HG03175 (cell line): ENCODE measurements at regions not wholly inside any gene's neighbourhood (a gene's known extent, or its start where the extent isn't known, plus 50 kb on each side); places are given as distances from the start of the nearest gene placed in this dataset.

Experiments
- ATAC-seq: cut with Tn5 transposase; IDR thresholded peaks from one replicate; pipeline ENCODE4 v1.9.1; 2021; ENCODE audit warnings: mild to moderate bottlenecking, moderate library complexity; ENCODE audit not compliant: unreplicated experiment

DNA sequence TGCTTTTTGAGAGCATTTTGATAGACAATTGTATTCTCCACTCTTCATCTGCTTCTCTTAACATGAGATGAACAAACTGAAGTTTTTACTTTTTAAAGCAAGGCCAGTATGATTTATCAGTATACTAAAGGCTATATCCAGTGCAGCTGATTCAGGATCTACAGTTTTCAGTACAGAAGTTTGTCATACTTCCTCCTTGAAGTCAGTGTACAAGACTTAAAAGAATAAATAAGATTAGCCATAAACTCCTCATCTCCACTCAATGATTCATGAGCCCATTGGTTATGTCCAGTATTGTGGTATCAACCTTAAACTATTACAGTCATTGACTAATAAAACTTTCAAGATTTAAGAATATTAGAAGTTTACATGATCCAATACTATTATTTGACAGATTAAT lies 374.8 kb upstream of the EPHA7 start:
- ATAC-seq: no peak

DNA sequence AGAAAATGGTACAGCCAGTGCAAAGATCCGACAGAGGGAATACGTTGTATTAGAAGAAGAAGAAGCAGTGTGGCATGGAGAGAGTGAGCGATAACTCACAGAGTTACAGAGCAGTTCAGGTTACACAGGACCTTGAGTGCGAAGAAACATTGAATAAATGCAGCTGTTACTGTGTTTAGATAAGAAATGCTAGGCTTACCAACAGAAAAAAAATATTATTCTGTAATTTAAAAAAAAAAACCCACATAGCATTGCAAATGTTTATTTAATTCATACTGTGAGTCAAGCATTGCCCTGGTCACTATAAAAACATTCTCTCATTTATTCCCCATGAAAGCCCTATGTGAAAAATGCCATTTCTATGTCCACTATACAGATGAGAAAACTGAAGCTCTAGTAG lies 373.4 kb upstream of the EPHA7 start:
- ATAC-seq: no peak

DNA sequence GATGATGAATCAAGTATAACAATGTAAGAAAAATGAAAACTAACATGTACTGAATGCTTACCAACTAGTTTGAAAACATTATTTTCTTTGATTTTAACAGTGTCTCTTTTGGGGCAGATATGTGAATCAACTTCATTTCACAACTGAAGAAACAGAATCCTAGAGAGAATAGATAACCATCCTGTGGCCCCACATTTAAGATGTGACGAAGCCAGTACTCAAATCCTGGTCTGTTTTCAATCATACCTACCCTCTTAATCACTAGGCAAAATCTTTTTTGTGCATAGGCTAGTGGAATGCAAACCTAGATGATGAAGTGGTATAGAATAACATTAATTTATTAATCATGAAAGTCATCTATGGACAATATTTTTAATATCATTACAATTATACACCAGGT lies 371.6 kb upstream of the EPHA7 start:
- no peak for ATAC-seq

DNA sequence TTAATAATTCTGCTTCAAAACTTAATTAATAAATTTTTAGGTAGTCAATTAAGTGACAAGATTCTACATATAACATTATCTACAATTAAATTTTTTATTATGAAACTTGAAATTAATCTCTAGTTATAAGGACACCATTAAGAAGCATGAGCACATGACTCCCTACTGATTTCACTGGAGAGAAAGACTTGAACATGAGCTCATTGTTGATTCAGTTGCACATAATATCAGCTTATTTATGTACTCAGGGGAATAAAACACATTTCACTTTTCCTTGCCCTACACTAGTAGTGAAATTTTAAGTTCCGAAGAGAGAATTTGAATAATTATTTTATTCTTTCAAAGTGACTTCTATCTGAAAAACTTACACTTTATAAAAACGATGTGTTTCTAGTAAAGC lies 370.2 kb upstream of the EPHA7 start:
- no peak for ATAC-seq

DNA sequence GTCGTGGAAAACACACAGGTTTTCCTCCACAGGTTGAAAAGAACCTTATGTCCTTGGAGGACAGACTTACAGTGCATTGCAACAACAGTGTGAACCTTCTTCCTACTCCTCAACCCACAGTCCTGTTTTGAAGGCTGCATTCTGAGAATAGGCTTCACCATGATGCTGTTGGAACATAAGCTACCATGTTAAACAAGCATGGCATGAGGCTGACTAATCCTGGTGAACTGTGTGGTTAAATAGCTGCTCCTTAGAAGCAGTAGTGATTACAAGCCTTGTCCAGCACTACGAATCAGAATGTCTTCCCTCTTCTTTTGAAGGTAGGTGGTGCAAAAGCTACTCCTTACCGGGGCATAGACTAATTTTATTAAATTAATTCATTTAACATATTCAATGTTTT lies 368.5 kb upstream of the EPHA7 start:
- ATAC-seq: no peak

DNA sequence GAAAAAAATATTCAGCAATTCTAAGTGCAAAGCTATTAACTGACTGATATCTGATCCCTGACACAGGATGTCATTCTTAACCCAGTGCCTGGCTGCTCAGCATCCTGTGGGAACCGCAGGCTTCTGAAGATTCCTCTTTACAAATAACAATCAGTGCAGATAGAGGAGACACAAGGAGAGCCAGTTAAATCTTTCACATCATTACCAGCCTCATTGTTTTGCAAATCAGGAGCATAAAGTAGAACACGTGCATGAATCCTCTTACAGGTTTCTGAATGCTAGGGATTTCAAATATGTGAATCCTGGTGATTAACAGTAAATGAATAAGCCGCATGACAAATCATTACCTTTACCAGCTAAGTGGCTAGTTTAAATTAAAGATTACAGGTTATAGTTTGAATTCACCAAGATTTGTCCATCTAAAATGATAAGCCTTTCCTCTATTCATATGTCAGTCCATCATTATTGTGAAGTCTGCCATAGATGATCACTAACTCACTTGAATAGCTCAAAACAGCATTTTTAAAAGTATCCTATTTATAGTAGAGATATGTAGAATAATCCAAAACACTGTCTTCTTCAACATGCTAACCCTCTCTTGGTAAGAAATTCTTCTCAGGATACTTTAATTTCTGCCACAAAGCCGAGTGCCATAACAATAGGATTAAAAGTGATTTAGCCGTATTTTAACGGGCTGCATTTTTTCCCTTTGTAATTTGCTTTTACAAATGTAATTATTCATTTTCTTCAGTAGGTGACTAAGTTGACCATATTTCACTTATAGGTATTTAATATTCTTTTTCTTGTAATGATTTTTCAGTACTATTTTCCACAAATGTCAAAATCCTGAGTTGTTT lies 367.3 kb upstream of the EPHA7 start:
- no peak for ATAC-seq

DNA sequence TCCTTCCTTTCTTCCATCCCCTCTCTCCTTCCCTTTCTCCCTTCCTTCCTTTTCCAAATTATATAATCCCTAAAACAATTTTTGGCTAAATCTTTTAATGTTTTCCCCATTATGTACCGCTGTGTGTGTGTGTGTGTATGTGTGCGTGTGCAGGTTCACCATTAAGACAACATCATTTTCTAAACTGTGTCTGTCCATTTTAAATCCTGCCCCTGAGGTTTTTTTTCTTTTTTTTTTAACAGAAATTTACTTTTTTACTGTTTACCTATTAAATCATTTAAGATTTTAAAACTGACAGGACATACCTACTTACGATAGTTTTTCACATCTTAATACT lies 366.3 kb upstream of the EPHA7 start:
- no peak for ATAC-seq

DNA sequence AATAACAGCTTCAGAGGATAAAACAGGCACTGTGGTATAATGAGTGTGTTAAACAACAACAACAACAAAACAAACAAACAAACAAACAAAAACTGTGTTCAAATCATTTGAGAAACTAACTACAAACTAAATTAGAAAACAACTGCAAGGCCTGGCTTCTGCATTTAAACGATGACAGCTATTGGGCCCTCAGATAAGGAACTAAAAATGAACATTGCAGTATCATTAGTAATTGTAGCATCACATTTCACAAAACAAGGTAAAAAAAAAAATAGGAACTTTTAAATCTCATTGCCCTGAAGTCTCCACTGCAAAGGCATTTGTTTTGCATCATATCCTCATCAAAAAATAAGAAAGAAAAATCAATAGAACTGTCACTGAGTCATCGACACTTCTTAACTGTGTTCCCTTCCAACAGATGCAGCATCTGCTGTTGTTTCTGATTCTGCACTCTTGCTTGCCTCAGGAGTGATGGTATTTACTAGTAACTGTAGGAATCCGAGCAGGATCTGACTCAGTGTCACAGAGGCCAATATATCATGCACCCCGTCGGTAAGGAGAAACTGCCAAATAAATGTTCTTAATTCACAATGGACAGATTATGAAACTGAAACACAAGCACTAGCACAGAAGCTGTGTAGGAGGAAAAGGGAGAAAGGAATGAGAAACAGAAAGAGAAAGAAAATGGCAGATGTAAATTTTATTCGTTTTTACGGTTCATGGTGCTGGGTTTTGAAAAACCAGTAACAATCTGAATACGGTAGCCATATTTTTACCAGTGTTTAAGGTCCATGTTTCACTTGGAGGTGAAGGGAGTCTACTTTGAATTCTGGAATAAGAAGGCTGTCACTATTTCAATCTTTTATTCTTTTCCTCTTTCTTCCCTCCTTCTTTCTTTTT lies 365.7 kb upstream of the EPHA7 start:
- no peak for ATAC-seq

DNA sequence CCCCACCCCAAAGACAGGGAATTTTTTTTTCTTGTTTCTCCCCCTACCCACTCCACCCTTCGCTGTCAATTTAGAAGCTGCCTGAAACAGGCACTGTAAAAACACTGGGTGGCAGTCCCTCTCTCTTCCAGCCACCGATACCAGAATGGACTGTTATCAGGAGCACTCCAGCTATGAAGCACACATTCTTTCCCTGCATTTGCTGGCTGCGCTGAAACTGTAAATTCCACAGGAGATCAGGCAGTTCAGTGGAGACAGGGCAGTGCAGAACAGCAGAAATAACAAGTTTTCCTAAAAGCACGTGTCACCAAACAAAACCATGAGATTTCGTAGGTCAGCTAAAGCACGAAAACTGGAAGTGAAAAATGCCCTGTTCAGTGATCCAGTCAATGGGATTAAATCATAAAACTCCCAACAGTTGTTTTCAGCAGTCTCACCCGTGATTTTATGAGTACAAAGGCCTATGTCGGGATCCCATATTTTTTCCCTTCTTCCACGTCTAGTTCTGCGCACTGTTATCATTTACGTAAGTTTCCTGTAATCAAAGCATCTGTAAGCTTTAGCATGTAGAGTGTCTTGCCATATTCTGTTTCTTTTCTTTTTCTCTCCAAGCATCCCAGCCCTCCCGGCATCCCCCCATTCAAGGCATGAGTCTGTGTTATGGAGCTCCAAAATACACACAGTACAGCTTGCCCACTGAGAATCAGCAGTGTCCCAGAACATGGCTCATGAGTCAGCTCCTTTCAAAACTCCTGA lies 359.9 kb upstream of the EPHA7 start:
- ATAC-seq: no peak

DNA sequence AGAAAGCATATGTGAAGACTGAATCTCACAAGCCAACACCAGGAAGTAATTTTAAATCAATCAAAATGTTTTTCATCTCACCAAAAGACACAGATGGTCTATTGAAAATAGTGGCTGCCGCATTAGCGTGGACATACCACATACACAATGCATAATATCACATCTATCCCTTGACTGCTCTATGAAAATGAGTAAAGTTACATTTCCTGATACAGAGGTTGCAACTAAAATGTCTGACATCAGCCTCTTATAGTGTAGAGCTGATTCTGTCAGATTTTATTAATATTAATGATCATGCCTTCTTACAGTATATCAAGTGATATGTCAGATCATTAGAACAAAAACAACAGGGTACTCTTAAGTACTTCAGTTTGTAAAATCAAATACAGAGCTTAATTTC lies 339.8 kb upstream of the EPHA7 start:
- no peak for ATAC-seq

DNA sequence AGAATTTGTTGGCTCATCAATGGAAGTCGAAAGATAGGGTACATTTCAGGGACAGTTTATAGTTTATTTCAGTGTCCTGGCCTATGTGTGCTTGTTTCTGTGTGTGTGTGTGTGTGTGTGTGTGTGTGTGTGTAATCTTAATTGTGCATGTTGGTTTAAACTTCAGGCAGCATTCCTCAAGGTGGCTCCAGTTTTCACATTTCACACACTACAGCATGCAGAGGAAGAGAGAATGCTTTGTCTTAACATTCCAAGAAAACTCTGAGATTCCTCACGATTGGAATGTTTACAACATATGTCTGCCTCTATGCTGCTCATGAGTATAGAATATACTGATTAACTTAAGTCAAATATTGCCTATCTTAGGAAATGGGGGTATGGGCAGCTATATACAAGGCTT lies 332.6 kb upstream of the EPHA7 start:
- ATAC-seq: no peak

DNA sequence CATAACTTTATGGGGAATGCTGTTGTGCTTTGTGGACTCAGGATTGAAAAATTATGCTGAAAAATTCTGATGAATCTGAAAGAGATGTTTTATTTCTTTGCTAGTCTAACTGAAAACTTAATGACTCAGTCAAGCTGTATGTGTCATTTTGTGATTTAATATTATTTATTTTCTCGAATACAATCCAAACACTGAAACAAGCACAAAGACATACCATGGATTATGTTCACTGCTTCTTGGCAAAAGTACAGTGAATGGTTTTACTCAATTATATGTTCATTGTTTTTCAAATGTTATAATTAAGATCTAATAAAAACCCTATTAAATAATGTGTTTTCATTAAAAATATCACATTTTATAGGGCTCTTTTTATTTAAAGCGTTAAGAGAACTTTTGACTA lies 330.6 kb upstream of the EPHA7 start:
- ATAC-seq: no peak

DNA sequence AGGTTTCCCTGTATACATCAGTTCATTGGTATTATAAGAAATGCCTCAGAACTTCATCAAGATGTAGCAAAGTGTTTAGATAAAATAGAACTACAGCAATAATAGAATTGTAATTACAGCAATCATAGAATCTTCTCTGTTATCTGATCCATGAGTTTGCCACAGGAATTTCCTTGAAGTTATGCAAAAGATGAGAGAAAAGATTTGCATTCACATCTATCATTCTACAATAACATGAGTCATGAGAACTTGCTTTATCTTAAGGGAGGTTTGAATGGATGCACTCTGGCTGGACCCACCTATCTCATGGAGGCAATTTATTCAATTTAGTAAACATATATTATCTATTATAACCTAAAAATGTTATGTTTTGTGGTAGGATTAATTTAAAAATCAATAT lies 329.8 kb upstream of the EPHA7 start:
- ATAC-seq: no peak

DNA sequence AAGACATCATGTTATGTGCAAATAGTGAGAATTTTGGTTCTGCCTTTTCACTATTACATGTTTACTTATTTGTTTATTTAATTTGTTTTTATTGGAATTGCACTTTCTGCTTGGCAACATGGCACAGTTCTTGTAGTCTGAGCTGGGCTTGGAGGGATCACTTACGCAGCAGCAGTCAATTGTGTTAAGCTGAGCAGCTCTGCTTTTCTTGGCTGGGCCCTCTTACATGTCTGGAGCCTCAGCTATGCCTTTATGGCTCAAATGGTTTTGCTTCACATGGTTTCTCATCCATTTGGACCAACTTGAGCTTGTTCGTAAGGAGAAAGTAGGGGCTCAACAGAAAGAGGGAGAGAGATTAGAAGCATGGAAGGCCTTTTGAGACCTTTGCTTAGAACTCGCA lies 327.5 kb upstream of the EPHA7 start:
- no peak for ATAC-seq

DNA sequence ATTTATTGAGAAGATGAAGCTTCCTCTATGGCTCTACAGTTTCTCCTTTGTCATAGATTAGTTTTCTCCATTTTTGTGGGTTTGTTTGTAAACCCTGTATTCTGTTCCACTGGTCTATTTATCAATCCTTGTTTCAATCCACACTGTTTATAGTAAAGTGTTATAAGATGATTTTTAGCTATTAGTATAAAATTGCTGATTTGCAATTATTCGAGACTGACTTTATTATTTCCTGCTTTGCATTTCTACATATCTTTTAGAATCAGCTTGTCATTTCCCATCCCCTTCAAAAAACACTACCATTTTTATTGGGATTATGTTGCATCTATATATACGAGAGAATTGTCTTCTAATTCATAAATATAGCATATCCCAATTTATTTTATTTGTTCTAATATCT lies 325.9 kb upstream of the EPHA7 start:
- ATAC-seq: no peak

DNA sequence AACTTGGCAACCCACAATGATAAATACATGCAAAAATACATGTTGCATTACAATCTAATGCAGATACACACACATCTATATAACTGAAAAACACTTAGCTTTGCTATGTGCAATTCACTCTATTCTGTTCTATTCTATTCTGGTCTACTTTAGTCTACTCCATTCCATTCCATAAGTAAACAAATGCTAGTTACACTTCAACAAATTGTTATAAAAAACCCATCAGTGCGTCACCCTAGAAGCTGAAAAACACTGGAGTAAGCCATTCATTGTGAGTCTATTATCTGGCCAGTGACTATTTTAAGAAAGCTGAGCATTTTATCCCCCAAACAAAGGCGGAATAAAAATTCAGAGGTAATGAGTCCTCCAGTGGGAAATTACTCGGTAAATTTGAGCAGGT lies 315.7 kb upstream of the EPHA7 start:
- no peak for ATAC-seq

DNA sequence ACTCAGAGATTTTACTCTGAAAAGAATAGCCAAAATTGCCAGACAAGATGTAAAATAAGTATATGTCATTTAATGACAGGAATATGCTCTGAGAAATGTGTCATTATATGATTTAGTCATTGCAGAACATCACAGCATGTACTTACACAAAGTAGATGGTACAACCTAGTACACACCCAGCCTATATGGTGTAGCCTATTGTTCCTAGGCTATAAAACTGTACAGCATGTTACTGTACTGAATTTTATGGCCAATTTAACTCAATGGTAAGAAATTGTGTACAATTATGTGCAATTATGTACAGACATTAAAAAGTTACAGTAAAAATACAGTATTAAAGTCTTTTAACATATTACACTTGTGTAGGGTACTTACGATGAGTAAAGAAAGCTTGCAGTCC lies 311.9 kb upstream of the EPHA7 start:
- ATAC-seq: no peak

DNA sequence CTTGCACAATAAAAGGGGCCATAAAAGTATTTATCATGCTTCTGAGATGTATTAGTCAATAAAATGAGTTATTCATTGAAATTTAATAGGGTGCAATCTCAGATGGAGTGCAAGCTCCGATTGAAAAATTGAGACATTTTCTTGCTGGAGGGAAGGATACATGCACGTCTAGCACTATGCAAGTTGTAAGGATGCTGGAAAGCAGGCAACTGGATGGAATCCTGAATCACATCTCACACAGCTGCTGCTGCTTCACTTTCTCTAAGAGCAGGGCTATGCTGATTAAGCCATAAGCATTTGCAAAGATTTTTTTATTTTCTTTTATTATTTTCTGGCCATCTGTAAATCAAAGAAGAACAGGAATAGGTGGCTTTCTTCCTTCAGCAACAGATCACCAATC lies 308.8 kb upstream of the EPHA7 start:
- ATAC-seq: no peak

DNA sequence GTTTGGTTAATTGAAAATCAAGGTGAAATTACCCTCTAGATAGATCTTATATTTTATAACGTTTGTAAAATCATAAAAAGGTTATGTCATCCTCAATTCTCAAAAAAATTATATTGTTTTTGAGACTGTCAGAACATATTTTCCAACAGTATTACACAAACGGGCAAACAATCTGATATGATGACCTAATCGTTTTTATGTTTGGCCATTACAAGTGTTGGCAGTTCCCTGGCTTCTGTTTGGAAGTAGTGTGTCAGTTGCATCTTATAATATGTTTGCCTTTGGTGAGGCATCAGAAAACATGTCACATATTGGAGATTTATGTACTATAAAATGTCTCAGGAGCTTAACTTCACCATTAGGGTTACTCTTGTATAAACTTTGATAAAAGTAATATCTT lies 308.1 kb upstream of the EPHA7 start:
- no peak for ATAC-seq

DNA sequence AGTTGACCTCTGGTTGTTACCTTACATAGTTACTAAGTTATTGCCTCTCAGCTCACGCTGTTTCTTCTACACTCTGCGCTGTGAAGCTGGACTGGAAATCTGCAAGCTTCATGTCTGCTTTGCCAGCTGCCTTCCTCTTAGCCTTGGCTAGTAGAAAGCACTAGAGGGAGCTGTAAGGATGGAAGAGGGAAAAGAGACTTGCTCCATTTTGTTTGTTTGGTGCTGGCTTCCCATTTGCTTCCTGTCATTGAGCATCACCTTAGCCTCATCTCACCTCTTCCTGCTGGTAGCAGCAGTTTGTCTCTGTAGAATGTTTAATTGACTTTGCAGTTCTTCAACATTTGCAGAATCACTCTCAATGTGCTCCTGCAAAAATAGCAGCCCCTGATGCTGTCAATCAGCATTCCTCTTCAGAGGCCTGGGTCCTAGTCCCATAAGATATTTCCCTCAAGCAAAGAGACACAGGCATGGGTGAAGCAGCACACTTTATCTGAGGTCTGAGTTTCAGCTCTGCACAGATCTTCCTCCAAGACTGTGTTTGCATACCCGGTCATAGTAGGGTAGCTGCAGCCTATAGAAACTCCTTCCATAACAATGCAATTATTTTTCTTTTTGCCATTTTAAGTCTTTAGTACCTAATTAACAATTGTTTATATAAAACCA lies 302.2 kb upstream of the EPHA7 start:
- ATAC-seq: no peak

DNA sequence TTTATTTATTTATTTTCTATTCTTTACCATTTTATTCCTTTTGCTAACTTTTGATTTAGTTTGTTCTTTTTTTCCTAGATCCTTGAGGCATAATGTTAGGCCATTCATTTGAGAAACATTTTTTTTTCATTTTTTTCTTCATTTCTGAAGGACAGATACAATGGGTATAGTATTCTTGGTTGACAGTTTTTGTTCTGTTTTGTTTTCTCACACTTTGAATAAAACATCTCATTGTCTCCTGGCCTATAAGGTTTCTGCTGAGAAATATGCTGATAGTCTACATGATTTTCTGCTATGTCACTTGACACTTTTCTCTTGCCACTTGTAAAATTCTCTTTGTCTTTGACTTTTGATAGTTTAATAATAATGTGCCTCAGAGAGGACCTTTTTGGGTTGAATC lies 294.6 kb upstream of the EPHA7 start:
- no peak for ATAC-seq
